Endothelial cell of hepatic sinusoid (primary cell): ENCODE measurements at regions not wholly inside any gene's neighbourhood (a gene's known extent, or its start where the extent isn't known, plus 50 kb on each side); places are given as distances from the start of the nearest gene placed in this dataset.

Source experiments
- in situ Hi-C: cut with HindIII; loops from 2 replicates; pipeline ENCODE4 v1.10.0; 2017; ENCODE audit warnings: low sequenced_read_pairs

DNA sequence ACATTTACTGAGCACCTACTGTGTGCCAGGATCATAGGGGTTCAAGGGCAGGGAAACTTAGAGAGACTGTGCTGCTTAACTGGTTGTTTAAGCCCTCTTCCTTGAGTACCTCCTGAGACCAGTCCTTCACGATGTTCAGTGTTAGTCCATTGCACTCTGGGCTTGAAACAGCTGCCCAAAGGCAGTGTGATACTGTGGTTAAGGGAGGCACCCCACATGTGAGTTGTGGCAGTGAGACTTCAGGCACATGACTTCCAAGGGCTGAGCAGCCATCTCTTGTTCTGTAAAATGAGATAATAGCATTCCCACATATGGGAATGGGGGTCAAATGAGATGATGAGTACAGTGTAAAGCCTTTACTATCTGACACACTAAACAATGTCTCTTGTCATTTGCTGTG is 75.1 kb downstream of the LINGO1 start:
- in situ Hi-C loops: no loop called here

GRCh38 chr15:77557144-77557543 is 75.6 kb downstream of the LINGO1 start:
- in situ Hi-C loops: no loop called here

GRCh38 chr15:77556622-77557021 is 76.1 kb downstream of the LINGO1 start:
- in situ Hi-C loops: no loop called here

- in situ Hi-C loops: no loop called here
These were observed 77.5 kb downstream of the LINGO1 start for GRCh38 chr15:77555232-77555631.

GRCh38 chr15:77554306-77555080 is 78.2 kb downstream of the LINGO1 start:
- in situ Hi-C loops: no loop called here

DNA sequence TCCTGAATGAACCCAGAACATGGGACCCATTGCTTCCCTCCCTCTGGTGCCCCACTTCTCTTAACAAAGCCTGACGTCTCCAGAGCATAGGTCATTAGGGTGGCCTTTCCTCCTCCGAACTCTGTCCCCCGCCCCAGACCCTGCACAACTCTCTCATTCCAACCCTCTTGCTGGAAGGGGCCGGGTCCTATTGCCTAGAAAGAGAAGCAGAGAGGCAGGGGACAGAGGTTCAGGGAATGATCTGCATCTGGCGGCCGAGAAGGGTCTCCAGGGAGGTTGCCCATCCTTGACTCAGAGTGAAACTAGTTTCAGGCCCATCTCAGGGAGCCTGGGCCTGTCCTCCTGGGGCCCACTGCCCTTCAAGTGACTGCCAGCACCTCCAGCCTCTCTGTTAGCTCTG is 79.0 kb downstream of the LINGO1 start:
- in situ Hi-C loops: no loop called here

GRCh38 chr15:77553257-77553656 is 79.5 kb downstream of the LINGO1 start:
- in situ Hi-C loops: no loop called here

GRCh38 chr15:77552066-77552465 is 80.6 kb downstream of the LINGO1 start:
- in situ Hi-C loops: no loop called here

GRCh38 chr15:77550301-77551251 is 82.1 kb downstream of the LINGO1 start:
- in situ Hi-C loops: no loop called here

GRCh38 chr15:77549576-77550288 is 83.0 kb downstream of the LINGO1 start:
- in situ Hi-C loops: loop anchor here (10.0 to 25.0 kb wide), 3 partner anchors 55 to 587 kb away; no protein-coding TSS in a partner anchor

GRCh38 chr15:77548589-77549557 is 83.8 kb downstream of the LINGO1 start:
- in situ Hi-C loops: loop anchor here (10.0 to 25.0 kb wide), 3 partner anchors 56 to 587 kb away; no protein-coding TSS in a partner anchor

DNA sequence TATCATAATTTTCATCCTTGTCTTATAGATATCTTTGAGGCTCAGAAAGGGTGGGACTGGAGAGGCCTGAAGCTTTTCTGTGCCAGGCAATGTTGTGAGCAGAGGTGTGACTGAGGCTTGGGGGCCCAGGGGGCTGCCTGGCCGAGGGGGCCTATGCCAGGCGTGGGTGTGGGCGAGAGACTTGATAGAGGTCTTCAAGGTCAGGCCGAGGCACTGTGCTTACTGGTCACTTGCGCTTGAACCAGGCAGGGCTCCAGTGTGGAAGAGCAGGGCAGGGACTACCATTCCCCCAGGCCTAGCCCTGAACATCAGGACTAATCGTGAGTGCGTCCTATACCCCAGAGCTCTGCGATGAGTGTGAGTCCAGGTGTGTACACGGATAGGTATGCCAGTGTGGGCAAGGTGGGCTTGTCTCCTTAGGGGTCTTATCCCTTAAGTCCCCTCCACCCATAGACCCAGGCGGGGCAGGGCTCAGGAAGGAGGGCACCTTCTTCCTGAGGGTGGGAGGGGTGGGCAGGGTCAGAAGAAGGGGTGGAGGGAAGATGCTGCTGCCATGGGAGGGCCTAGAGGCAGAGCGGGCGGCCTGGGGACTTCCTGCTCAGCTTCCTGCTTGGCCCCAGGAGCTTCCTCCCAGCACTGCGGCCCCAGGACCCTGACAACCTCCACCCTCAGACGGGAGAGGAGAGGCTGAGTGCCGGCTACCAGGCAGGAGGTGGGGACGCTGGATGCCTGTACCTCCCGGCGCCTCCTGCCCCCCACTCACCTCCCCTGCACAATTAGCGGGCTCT is 84.7 kb downstream of the LINGO1 start:
- in situ Hi-C loops: loop anchor here (10.0 to 25.0 kb wide), 3 partner anchors 57 to 586 kb away; no protein-coding TSS in a partner anchor

GRCh38 chr15:77546870-77547269 is 85.8 kb downstream of the LINGO1 start:
- in situ Hi-C loops: loop anchor here (10.0 to 25.0 kb wide), 3 partner anchors 58 to 585 kb away; no protein-coding TSS in a partner anchor

DNA sequence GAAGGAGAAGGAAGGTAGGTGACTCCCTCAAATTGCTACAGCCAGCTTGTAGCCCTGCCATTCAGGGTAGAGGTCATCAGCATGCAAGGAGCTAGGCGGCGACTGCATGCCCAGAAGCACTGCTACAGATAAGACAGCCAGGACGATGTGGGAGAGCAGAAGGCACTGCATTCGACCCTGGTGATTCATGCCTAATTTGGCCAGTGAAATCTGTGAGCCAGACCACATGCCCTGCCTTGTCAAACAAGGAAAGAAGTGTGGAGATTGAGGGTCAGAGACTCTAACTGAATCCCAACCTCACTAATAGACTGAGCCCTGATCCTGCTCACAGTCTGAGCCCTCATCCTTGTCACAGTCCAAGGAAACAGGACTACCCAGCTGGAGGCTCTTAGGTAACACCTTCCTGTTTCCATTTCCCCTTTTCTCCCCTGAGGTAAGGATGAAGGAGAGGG is 86.6 kb downstream of the LINGO1 start:
- in situ Hi-C loops: loop anchor here (10.0 to 25.0 kb wide), 3 partner anchors 59 to 584 kb away; no protein-coding TSS in a partner anchor

DNA sequence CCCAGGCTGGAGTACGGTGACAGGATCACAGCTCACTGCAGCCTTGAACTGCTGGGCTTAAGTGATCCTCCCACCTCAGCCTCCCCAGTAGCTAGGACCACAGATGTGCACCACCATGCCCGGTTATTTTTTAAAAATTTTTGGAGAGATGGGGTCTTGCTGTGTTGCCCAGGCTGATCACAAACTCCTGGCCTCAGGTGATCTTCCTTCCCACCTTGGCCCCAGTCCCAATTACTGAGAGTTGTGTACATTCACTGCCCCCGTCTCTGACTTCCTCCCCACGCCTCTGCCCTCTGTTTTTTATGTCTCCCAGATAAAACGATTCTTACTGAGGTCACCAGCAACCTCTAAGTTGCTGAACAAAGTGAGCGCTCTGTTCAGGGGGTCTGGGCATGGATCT is 87.7 kb downstream of the LINGO1 start:
- in situ Hi-C loops: loop anchor here (10.0 to 25.0 kb wide), 3 partner anchors 60 to 583 kb away; no protein-coding TSS in a partner anchor

GRCh38 chr15:77544162-77544561 is 88.5 kb downstream of the LINGO1 start:
- in situ Hi-C loops: loop anchor here (10.0 to 25.0 kb wide), 3 partner anchors 61 to 582 kb away; no protein-coding TSS in a partner anchor

DNA sequence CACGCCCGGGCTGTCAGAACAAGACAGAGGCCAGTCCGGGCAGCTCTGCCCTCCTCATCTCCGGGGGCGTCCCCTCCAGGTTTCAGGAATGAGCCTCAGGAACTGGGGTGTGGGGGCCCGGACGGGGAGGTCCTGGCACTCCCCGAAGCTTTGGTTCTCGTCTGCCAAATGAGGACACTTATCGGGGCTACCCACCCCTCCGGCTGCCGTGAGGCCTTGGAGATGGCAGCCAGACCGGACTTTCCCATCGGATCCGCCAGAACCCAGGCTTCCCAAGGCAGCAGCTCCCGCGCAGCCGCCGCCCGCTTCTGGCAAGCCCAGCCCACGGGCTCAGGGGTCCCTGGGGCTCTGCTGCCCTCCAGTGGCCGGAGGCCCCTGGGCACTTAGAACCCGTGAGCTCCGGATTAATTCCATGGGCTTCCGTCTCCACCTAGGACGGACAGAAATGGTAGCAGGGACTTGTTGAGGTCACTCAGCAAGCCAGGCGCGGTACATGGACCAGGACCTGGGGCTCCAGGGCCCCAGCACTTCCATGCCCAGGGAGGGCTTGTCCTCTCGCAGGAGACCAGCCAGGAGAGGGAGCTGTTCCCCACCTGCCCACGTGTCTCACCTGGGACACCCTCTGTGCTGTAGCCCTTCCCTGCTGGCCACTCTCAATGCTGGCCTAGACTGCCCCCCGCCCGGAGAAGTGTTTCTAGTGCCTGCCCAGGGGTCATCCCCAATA is 89.4 kb downstream of the LINGO1 start:
- in situ Hi-C loops: loop anchor here (10.0 to 25.0 kb wide), 3 partner anchors 61 to 581 kb away; no protein-coding TSS in a partner anchor
